Neural progenitor cell (in vitro differentiated cells): ENCODE measurements at regions not wholly inside any gene's neighbourhood (a gene's known extent, or its start where the extent isn't known, plus 50 kb on each side); places are given as distances from the start of the nearest gene placed in this dataset.
"Not testable (repeated sequence)": the region's sequence is repeated elsewhere in the genome, so short reads cannot be mapped to it uniquely, and the experiment has no call there.

ENCODE experiments used
- CTCF ChIP-seq: fragments of 200-600 bp; sonication (generic); IDR thresholded peaks from 2 replicates; pipeline ENCODE4 v1.5.1; 2017; ENCODE audit warnings: antibody characterized with exemption, mild to moderate bottlenecking
- EZH2 ChIP-seq: fragments of 200-600 bp; sonication (generic); IDR thresholded peaks from 2 replicates; pipeline ENCODE4 v1.6.1; 2017; ENCODE audit warnings: antibody characterized with exemption, mild to moderate bottlenecking, moderate library complexity
- EZH2phosphoT487 ChIP-seq: fragments of 200-600 bp; sonication (generic); IDR thresholded peaks from 2 replicates; pipeline ENCODE4 v1.6.1; 2017; ENCODE audit warnings: antibody characterized with exemption

DNA sequence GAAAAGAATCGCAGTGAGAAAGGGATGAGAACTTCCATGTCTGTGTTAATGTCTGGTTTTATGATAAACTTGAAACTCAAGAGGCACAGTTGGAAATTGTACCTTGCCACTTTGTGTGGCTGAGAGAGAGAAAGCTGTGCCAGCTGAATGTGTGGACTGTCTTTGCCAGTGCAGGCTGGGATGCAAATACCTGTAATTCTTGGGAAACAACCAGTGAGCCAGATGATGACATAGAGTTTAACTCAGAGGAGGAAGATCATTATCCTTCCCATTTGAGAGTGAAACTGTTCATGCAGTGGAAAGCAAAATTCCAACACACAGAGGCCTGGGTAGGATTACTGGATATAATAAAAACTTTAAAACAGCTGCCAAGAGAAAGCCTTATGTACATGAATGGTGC lies 141.5 kb upstream of the NPAP1 start:
- TF ChIP-seq CTCF, EZH2phosphoT487, EZH2: not testable (repeated sequence)
